Stimulated activated CD4-positive, alpha-beta T cell treated with anti-CD3 and anti-CD28 coated beads, Interleukin-12 subunit alpha, Interleukin-12 subunit beta, amount 100 ng/mL, for 4 hours (primary cell): ENCODE measurements at regions not wholly inside any gene's neighbourhood (a gene's known extent, or its start where the extent isn't known, plus 50 kb on each side); places are given as distances from the start of the nearest gene placed in this dataset.

Source experiments
- DNase-seq: peaks from one replicate; pipeline ENCODE4 v3.0.0-alpha.2; 2020

DNA sequence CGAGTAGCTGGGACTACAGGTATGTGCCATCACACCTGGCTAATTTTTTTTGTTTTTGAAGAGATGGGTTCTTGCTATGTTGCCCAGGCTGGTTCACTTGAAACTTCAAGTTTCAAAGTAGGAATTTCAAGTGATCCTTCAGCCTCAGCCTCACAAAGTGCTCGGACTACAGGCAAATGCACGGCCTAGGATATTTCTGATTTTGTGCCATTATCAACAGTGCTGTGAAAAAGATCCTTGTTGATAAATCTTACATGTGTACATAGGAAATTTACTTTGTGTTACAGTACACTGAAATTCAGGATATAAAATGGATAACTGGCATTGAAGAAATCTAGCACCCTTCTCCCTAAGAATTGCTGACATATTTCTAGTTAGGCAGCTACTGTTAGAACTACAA is 184.6 kb upstream of the PRDM1 start:
- no peak for DNase-seq

GRCh38 chr6:105900125-105900937 is 185.8 kb upstream of the PRDM1 start:
- DNase-seq: no peak

DNA sequence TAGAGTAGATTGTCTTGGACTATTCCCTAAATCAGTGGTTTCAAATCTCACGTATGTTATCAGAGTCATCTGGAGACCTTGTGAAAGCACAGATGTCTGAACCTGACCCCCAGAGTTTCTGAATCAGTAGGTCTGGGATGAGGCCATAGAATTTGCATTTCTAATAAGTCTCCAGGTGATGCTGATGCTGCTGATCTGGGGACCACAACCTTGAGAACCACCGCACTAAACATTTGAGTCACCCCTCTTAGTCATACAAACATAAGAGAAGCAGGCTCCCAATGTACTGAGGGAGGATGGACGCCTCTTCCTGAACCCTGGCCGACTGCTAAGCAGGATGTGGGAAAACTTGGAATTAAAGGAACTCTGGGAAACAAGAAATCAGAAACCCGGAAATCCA is 187.8 kb upstream of the PRDM1 start:
- no peak for DNase-seq

GRCh38 chr6:105897131-105897530 is 189.0 kb upstream of the PRDM1 start:
- no peak for DNase-seq

GRCh38 chr6:105896821-105897095 is 189.4 kb upstream of the PRDM1 start:
- DNase-seq: no peak

DNA sequence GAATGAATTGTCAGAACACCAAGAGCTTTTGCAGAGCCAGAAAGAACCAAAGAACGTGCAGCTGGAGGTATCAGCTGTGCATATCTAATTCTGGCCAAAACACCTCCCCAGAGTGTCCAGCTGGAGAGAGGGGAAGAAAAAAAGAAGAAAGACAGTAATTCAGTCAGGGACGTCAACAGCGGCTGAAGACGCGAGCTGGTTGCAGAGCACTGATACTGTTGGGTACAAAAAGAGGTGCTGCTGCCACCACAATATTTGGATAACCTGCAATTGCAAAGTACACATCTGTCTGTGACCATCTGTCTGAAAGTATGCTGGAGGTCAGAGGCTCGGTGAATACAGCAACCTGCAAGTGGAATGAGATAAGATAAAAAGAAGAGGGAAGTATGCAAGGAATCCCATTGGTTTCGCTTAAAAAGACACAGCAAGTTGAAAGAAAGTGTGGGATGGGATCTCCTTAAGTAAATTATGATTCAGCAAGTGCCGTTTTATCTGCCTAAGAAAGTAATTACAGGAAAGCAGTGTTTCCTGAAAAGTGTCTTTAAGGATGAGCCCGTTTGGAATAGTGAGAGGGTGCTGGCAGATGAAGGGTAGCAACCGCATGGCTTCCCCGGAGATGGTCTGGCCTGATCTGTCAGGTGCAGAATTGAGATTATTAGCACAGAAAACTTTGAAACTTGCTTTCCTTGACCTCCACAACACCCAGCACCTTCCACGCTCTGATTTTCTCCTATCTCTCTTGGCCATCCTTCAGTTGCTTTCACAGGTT is 189.9 kb upstream of the PRDM1 start:
- no peak for DNase-seq

- DNase-seq: no peak
These were observed 191.6 kb upstream of the PRDM1 start for GRCh38 chr6:105894556-105894955.

DNA sequence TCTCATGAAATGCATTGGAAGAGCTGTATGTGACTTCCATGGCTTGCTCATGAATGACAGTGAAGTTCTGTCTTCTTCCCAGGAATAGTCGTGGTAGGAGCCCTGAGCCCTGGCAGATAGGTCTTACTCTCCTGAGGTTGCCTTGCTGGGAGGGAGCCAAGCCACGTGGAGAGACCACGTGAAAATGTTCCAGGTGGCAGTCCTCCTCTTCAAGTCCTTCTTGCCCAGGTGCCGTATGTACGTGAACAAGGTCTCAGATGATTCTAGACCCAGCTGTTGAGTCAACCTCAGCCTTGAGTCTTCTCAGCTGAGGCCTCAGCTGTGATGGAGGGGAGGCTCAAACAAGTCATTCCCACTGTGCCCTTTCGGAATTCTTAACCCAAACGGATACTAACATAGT is 192.4 kb upstream of the PRDM1 start:
- no peak for DNase-seq

- no peak for DNase-seq
These were observed 193.4 kb upstream of the PRDM1 start for GRCh38 chr6:105892577-105893262.

- DNase-seq: no peak
These were observed 195.5 kb upstream of the PRDM1 start for GRCh38 chr6:105890521-105891244.

GRCh38 chr6:105889902-105890301 is 196.2 kb upstream of the PRDM1 start:
- DNase-seq: no peak

DNA sequence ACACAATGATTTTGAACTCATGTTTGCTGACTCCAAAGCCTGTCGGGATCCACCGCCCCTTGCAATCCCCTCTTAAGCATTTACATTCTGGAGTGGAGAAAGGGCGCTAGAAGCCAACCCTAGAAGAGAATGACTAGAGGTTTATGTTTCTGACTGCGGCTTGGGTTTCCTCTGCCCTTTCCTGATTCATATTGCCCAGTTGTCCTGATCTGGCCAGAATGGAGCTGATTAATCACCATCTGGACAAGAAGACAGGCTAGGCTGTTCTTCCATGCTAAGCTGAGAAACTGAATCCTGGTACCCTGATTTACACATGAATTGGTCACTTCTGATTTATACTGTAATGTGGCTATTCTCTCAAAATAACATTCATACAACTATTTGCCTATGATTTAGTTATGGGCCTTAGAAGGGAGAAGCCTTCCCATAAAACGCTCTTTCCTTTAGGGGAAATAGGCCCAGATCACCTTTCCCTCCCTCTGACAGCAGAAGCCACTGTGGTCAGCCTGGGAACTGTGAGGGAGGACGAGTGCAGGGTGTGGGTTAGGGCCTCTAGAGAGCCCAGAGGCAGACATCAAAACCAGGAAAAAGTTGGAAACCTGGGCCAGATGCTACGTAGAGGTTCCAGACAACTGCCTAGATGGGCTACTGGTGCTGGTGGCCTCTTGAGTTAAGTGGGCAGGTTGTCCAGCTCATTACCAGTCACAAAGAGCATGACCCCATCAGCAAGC is 199.2 kb upstream of the PRDM1 start:
- DNase-seq: no peak

DNA sequence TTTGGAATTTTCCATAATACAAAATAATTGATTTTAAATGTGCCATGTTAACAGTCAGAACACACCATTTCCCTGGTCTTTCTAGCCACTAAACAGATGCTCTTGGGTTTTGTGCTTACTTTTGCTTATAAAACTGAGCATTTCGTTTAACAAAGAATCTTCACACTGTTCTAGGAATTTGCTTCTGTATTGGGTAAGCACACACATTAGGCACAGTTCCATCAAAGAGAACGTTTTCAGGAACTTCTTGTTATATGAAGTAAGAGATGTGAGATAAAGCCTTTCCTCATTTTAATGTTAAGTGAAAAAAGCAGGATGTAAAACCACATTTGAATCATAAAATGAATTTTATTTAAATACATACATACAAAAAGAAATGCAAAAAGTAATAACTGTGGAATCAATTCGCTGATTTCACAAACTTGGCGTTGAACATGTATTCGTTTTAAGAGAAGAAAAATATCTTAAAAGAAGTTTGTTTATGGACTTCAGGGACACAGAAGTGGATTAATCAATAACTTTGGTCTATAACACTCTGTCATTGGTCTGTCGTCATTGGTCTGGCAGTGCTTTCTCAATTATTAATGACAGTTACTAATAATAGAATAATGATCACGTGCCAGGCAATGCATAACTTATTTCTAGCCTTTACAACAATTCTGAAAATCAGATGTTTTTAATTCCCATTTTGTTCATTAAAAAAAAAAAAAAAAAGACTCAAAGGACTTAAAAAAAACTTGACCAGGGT is 199.9 kb upstream of the PRDM1 start:
- DNase-seq: no peak

- no peak for DNase-seq
These were observed 201.7 kb upstream of the PRDM1 start for GRCh38 chr6:105884426-105884825.

DNA sequence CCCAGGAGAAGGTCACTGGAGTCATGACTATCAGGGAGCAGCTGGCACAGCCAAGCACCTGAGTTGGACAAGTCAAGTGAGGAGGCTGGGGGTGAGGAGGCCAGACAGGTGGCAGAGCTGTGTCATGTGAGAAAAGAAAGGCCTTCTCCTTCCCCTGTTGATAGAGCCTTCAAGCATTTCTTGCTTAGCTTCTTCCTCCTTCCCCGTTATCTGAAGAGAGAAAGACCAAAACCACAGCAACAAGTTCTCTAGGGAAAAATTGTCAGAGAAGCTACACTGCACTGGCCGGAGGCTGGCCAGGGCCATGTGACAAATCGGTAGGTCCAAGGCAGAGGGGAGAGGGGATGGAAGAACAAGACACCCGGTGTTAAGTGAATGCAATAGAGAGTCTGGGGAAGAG is 202.1 kb upstream of the PRDM1 start:
- DNase-seq: no peak

DNA sequence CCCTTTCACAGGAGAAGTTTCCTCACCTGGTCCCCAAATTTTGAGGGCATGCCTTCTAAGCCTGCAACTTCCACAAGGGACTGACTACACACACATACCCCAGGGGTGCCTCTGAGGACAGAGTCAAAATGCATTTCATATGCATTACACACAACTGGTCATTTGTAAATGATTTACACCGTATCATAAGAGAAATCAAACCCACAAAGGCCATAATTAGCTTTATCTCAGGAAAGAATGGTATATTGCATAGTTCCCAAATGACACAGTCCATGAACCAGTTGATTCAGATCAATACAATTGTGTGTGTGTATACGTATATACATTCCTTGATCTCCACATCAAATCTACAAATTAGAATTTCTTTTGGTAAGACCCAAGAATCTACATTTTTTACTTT is 203.3 kb upstream of the PRDM1 start:
- no peak for DNase-seq

GRCh38 chr6:105882121-105882803 is 203.9 kb upstream of the PRDM1 start:
- DNase-seq: no peak

GRCh38 chr6:105881608-105882007 is 204.5 kb upstream of the PRDM1 start:
- no peak for DNase-seq

- DNase-seq: peak; percentile 41
These were observed 206.1 kb upstream of the PRDM1 start for GRCh38 chr6:105880030-105880492.

DNA sequence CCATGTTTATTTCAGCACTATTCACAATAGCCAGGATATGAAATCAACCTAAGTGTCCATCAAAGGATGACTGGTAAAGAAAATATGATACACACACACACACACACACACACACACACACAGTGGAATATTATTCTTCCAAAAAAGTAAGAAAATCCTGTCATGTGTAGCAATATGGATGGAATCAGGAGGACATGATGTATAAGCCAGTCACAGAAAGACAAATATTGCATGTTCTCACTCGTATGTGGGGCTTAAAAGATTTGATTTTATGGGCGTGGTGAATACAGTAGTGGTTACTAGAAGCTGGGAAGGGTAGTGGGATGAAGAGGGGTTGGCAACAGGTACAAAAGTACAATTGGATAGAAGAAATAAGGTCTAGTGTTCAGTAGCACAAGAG is 207.0 kb upstream of the PRDM1 start:
- DNase-seq: no peak

GRCh38 chr6:105875974-105876640 is 210.0 kb upstream of the PRDM1 start:
- DNase-seq: no peak
